ENCODE measurements at regions not wholly inside any gene's neighbourhood (a gene's known extent, or its start where the extent isn't known, plus 50 kb on each side); places are given as distances from the start of the nearest gene placed in this dataset.

DNA sequence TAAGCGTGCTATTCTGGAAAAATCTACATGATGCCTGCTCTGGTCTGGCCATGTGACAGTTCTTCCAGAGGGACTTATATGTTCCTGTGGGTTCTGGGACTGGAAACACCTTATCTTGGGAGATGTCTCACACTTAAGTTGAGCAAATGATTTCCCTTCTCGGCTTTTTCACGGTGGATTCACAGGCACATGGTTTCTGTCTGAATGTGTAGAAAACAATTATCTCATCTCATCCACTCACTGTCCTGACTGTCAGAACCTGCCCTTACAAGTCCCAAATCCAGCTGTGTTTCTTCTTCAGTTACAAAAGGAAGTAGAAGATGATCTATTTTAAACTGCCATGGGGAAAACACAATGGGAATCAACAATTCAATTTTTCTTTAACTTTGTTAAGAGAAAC lies 184.0 kb downstream of the SYK start:
- no TSS peak for BruUV-seq (replicated peaks)
- Mint-ChIP-seq H3K4me3 (ENCODE audit: unreplicated experiment) (no peak overlapping the region), H3K4me1 (ENCODE audit: insufficient read depth, unreplicated experiment) (peaks cover 38% of the 10 kb centered on the region), H3K27me3 (ENCODE audit: insufficient read depth, unreplicated experiment) (no peaks in the 10 kb centered on the region), H3K27ac (ENCODE audit: low read depth, unreplicated experiment) (peak overlapping the region; percentile 89), H3K36me3 (ENCODE audit: insufficient read depth, unreplicated experiment) (no peaks in the 10 kb centered on the region), H3K9me3 (ENCODE audit: unreplicated experiment) (no peaks in the 10 kb centered on the region)
- CTCF ChIA-PET, result interaction anchor here (0.7 to 3.3 kb wide), 20 partner anchors 10 to 748 kb away, joined by 3 to 26 read pairs (median 4); no protein-coding TSS in a partner anchor
- TF ChIP-seq CTCF (IDR thresholded peaks at IDR 0.05; ENCODE audit: unreplicated experiment), result no peak
- POLR2A ChIA-PET, result interaction anchor here (0.5 to 3.6 kb wide), 27 partner anchors 10 to 742 kb away, joined by 3 to 37 read pairs (median 5); partner anchors contain the start of gene NFIL3
- no peak for DNase-seq (ENCODE audit: unreplicated experiment)
- intact Hi-C loops (cut with micrococcal nuclease), result loop anchor here (1.0 kb wide), 2 partner anchors 104 to 441 kb away; no protein-coding TSS in a partner anchor

DNA sequence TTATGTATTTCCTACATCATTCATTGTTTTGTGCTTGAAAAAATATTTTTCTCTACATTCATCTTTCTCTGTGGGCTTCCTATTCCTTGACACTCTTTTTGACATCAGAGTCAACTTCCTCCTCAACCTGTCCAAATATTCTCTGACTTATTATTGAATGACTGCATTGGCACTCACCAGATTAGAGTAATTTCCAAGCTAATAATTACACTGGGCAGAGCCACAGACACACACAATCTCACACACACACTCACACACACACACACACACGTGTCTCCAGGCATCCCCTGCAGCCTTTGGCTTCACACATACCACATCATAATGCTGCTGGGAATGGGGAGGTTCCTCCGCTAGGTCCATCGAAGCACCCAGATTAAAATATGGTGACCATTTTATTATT lies 184.5 kb downstream of the SYK start:
- ChIA-PET CTCF (interaction anchor here (0.5 to 3.3 kb wide), 13 partner anchors 14 to 748 kb away, joined by 3 to 26 read pairs (median 4); no protein-coding TSS in a partner anchor), POLR2A (interaction anchor here (0.5 to 3.6 kb wide), 25 partner anchors 9 to 741 kb away, joined by 3 to 37 read pairs (median 5); partner anchors contain the start of genes AUH and NFIL3)
- H3K4me3 Mint-ChIP-seq (ENCODE audit: unreplicated experiment), result no peak overlapping the region
- no peaks in the 10 kb centered on the region for H3K36me3 Mint-ChIP-seq (ENCODE audit: insufficient read depth, unreplicated experiment)
- intact Hi-C loops (cut with micrococcal nuclease), result no loop called here
- no peaks in the 10 kb centered on the region for H3K9me3 Mint-ChIP-seq (ENCODE audit: unreplicated experiment)
- TSS peak; percentile 65 for BruUV-seq (replicated peaks)
- peak overlapping the region; percentile 89 for H3K27ac Mint-ChIP-seq (ENCODE audit: low read depth, unreplicated experiment)
- no peaks in the 10 kb centered on the region for H3K27me3 Mint-ChIP-seq (ENCODE audit: insufficient read depth, unreplicated experiment)
- H3K4me1 Mint-ChIP-seq (ENCODE audit: insufficient read depth, unreplicated experiment), result peaks cover 40% of the 10 kb centered on the region
- DNase-seq (ENCODE audit: unreplicated experiment), result no peak
- TF ChIP-seq CTCF (IDR thresholded peaks at IDR 0.05; ENCODE audit: unreplicated experiment), result no peak

DNA sequence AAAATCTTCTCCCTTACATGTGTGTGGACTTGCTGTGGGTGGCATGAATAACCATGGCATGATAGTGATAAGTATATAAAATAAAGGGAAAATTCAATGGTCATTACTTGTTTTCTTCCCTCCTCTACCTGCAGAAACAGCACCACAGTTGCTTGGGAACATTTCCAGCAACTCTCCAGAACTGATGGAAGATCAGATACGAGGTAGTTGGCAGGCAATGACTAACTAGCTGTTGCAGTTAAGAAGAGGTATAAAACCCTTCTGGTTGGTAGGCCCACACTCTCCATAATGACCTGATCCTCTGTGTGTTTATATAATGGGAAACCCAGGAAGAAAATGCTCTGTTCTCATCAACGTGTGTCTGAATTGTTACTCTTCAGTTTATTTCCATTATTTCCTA lies 185.9 kb downstream of the SYK start:
- intact Hi-C loops (cut with micrococcal nuclease), result no loop called here
- Mint-ChIP-seq H3K36me3 (ENCODE audit: insufficient read depth, unreplicated experiment) (no peaks in the 10 kb centered on the region), H3K4me1 (ENCODE audit: insufficient read depth, unreplicated experiment) (peaks cover 54% of the 10 kb centered on the region), H3K9me3 (ENCODE audit: unreplicated experiment) (no peaks in the 10 kb centered on the region), H3K27me3 (ENCODE audit: insufficient read depth, unreplicated experiment) (no peaks in the 10 kb centered on the region), H3K4me3 (ENCODE audit: unreplicated experiment) (no peak overlapping the region), H3K27ac (ENCODE audit: low read depth, unreplicated experiment) (peak overlapping the region; percentile 67)
- no peak for TF ChIP-seq CTCF (IDR thresholded peaks at IDR 0.05; ENCODE audit: unreplicated experiment)
- BruUV-seq (replicated peaks), result no TSS peak
- ChIA-PET POLR2A (interaction anchor here (0.5 to 3.6 kb wide), 5 partner anchors 12 to 437 kb away, joined by 3 to 37 read pairs (median 5); partner anchors contain the start of genes AUH and NFIL3), CTCF (interaction anchor here (1.1 kb wide), 1 partner anchor 439 kb away, joined by 4 read pairs; no protein-coding TSS in a partner anchor)
- no peak for DNase-seq (ENCODE audit: unreplicated experiment)

- BruUV-seq (replicated peaks), result no TSS peak
These were observed 186.7 kb downstream of the SYK start for GRCh38 chr9:90988318-90988717.

More at GRCh38 chr9:90988318-90988717, 186.7 kb downstream of the SYK start:
- no peak for DNase-seq (ENCODE audit: unreplicated experiment)
- no peak overlapping the region for H3K4me3 Mint-ChIP-seq (ENCODE audit: unreplicated experiment)
- no peak for TF ChIP-seq CTCF (IDR thresholded peaks at IDR 0.05; ENCODE audit: unreplicated experiment)
- no peaks in the 10 kb centered on the region for H3K9me3 Mint-ChIP-seq (ENCODE audit: unreplicated experiment)
- H3K27me3 Mint-ChIP-seq (ENCODE audit: insufficient read depth, unreplicated experiment), result no peaks in the 10 kb centered on the region
- CTCF ChIA-PET, result no interaction called here
- intact Hi-C loops (cut with micrococcal nuclease), result no loop called here
- peak overlapping the region; percentile 67 for H3K27ac Mint-ChIP-seq (ENCODE audit: low read depth, unreplicated experiment)
- POLR2A ChIA-PET, result interaction anchor here (1.0 kb wide), 1 partner anchor 12 kb away, joined by 3 read pairs; no protein-coding TSS in a partner anchor
- peaks cover 61% of the 10 kb centered on the region for H3K4me1 Mint-ChIP-seq (ENCODE audit: insufficient read depth, unreplicated experiment)
- no peaks in the 10 kb centered on the region for H3K36me3 Mint-ChIP-seq (ENCODE audit: insufficient read depth, unreplicated experiment)

Measured in MCF 10A (cell line).